ENCODE measurements at regions not wholly inside any gene's neighbourhood (a gene's known extent, or its start where the extent isn't known, plus 50 kb on each side); places are given as distances from the start of the nearest gene placed in this dataset.

GRCh38 chr2:74764429-74765272 lies 69.3 kb upstream of the HK2 start:
- intact Hi-C loops (cut with DNase I) = no loop called here
- H3K4me1 ChIP-seq = no peaks in the 10 kb centered on the region
- H3K27me3 ChIP-seq = no peaks in the 10 kb centered on the region
- no peak for DNase-seq
- H3K9me3 ChIP-seq = no peaks in the 10 kb centered on the region
- H3K27ac ChIP-seq = no peak overlapping the region
- no peaks in the 10 kb centered on the region for H3K36me3 ChIP-seq
- H3K4me3 ChIP-seq = no peak overlapping the region
- H3K9ac ChIP-seq (ENCODE audit: low read depth in 2 of 2, low read length in 2 of 2) = no peak overlapping the region
- TF ChIP-seq, protein P1, sequence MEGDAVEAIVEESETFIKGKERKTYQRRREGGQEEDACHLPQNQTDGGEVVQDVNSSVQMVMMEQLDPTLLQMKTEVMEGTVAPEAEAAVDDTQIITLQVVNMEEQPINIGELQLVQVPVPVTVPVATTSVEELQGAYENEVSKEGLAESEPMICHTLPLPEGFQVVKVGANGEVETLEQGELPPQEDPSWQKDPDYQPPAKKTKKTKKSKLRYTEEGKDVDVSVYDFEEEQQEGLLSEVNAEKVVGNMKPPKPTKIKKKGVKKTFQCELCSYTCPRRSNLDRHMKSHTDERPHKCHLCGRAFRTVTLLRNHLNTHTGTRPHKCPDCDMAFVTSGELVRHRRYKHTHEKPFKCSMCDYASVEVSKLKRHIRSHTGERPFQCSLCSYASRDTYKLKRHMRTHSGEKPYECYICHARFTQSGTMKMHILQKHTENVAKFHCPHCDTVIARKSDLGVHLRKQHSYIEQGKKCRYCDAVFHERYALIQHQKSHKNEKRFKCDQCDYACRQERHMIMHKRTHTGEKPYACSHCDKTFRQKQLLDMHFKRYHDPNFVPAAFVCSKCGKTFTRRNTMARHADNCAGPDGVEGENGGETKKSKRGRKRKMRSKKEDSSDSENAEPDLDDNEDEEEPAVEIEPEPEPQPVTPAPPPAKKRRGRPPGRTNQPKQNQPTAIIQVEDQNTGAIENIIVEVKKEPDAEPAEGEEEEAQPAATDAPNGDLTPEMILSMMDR (IDR thresholded peaks at IDR 0.05) = no peak

DNA sequence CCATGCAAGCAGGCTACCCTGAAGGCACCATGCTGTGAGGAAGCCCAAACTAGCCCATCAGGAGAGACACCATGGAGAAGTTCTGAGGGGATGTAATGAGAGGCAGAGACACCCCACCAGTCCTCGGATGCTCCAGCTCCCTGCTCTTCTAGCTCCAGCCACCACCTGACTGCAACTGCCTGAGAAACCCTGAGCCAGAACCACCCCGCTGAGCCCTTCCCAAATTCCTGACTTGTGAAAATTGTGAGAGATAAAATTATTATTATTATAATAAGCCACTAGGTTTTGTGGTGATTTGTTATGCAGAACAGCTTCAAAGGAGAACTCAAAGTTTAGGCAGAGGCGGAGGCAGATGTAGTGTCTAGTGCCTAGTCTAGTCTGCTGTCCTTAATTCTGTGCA lies 67.1 kb upstream of the HK2 start:
- H3K4me3 ChIP-seq = no peak overlapping the region
- intact Hi-C loops (cut with DNase I) = no loop called here
- no peak for DNase-seq
- TF ChIP-seq, protein P1 (IDR thresholded peaks at IDR 0.05) = no peak
- H3K4me1 ChIP-seq = no peaks in the 10 kb centered on the region
- no peak overlapping the region for H3K27ac ChIP-seq
- no peaks in the 10 kb centered on the region for H3K36me3 ChIP-seq
- no peaks in the 10 kb centered on the region for H3K9me3 ChIP-seq
- H3K27me3 ChIP-seq = no peaks in the 10 kb centered on the region
- H3K9ac ChIP-seq (ENCODE audit: low read depth in 2 of 2, low read length in 2 of 2) = no peak overlapping the region

- Histone ChIP-seq H3K27ac (no peak overlapping the region), H3K9ac (ENCODE audit: low read depth in 2 of 2, low read length in 2 of 2) (no peak overlapping the region), H3K9me3 (no peaks in the 10 kb centered on the region), H3K4me1 (no peaks in the 10 kb centered on the region), H3K36me3 (no peaks in the 10 kb centered on the region), H3K4me3 (no peak overlapping the region), H3K27me3 (no peaks in the 10 kb centered on the region)
- TF ChIP-seq, protein P1 (IDR thresholded peaks at IDR 0.05) = no peak
- intact Hi-C loops (cut with DNase I) = no loop called here
- DNase-seq = no peak
These were observed 66.3 kb upstream of the HK2 start for GRCh38 chr2:74767618-74768017.

DNA sequence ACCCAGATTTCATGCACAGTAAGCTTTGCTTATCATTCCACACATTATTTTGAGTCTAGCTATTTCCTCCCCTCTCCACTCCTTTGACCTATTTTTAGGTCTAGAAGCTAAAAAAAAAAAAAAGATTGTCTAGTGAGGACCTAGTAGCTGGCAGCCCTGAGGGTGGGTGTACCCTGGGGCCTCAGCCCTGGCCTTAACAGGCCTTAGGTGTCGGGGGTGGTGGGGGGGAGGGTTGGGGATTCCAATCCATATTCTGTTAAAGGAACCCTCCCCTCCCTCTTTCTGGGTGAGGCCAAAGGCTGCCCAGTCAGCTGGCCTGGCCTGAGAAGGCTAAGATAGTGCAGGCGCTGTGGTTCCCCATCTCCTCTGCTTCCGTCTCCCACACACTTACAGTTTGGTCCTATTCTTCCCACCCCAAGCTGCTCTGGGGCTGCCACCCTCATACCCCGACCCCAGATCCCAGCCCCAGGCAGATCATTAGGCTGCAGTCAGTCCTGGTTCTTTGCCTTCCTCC lies 65.5 kb upstream of the HK2 start:
- no peak for DNase-seq
- Histone ChIP-seq H3K27me3 (no peaks in the 10 kb centered on the region), H3K9me3 (no peaks in the 10 kb centered on the region), H3K4me1 (no peaks in the 10 kb centered on the region), H3K4me3 (no peak overlapping the region), H3K27ac (no peak overlapping the region), H3K36me3 (no peaks in the 10 kb centered on the region), H3K9ac (ENCODE audit: low read depth in 2 of 2, low read length in 2 of 2) (no peak overlapping the region)
- TF ChIP-seq, protein P1 (IDR thresholded peaks at IDR 0.05) = no peak
- intact Hi-C loops (cut with DNase I) = no loop called here

DNA sequence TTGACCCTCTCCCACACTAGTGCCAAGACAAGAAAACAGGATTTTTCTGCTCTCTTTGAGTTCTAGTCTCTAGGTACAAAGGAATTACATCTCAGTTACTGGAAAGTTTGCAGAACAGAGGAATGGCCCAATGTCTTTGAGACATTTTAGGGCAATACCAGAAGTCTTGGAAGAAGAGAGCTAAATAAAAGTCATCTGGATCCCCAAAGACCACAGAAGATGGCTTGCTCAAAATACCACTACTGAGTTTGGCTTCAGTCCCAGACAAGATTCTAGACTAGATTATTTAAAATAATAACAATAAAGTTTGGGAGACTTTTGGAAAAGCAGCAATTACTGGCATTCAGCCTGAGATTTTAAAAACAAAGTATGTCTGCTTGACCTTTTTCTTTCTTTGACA lies 61.9 kb upstream of the HK2 start:
- Histone ChIP-seq H3K9me3 (no peaks in the 10 kb centered on the region), H3K9ac (ENCODE audit: low read depth in 2 of 2, low read length in 2 of 2) (no peak overlapping the region), H3K27ac (no peak overlapping the region), H3K36me3 (no peaks in the 10 kb centered on the region), H3K4me3 (no peak overlapping the region), H3K4me1 (no peaks in the 10 kb centered on the region), H3K27me3 (no peaks in the 10 kb centered on the region)
- DNase-seq = no peak
- TF ChIP-seq, protein P1 (IDR thresholded peaks at IDR 0.05) = no peak
- intact Hi-C loops (cut with DNase I) = no loop called here

Measured in colonic mucosa (tissue), 4 donors.